IMR-90 (cell line): ENCODE measurements at regions not wholly inside any gene's neighbourhood (a gene's known extent, or its start where the extent isn't known, plus 50 kb on each side); places are given as distances from the start of the nearest gene placed in this dataset.

Experiments used
- ATAC-seq: fragments of 200-7000 bp; cut with Tn5 transposase; 2 replicates; pipeline ENCODE4 v1.9.1; 2020; ENCODE audit warnings: low read depth, mild to moderate bottlenecking, moderate library complexity
- BruUV-seq: library from RNA; stranded (reverse); fragments of 400-500 nt; replicated peaks from 2 replicates; lab custom pipeline; 2021; lab: Mats Ljungman, UMichigan
- CTCF ChIA-PET: fragments of 300-600 bp; formaldehyde crosslinking; extraction: SDS; loops from one replicate; lab custom pipeline; 2021; ENCODE audit warnings: antibody characterized with exemption; lab: Yijun Ruan, JAX
- POLR2A ChIA-PET: fragments of 300-600 bp; sonication (Branson Sonifier 250); formaldehyde crosslinking; loops from one replicate; lab custom pipeline; 2022; ENCODE audit warnings: antibody characterized with exemption; ENCODE audit not compliant: unreplicated experiment; lab: Charles Lee
- DNase-seq: peaks from one replicate; pipeline ENCODE4 v3.0.0; 2013
- H2AFZ ChIP-seq: replicated peaks from 2 replicates; pipeline ENCODE3; 2013; ENCODE audit warnings: low read length, mild to moderate bottlenecking; ENCODE audit not compliant: poor library complexity
- H2AK5ac ChIP-seq: 2 replicates; pipeline ENCODE4 v1.6.1; 2013; ENCODE audit warnings: low read depth, low read length, inconsistent platforms
- H2AK9ac ChIP-seq: replicated peaks from 2 replicates; pipeline ENCODE3; 2013; ENCODE audit warnings: mild to moderate bottlenecking, low read depth, low read length, moderate library complexity; ENCODE audit not compliant: poor library complexity
- H2BK120ac ChIP-seq: 2 replicates; pipeline ENCODE4 v1.6.1; 2013; ENCODE audit warnings: low read depth, low read length, inconsistent platforms
- H2BK15ac ChIP-seq: 3 replicates; pipeline ENCODE4 v1.6.1; 2013; ENCODE audit warnings: low read depth, low read length, inconsistent platforms
- H2BK20ac ChIP-seq: 2 replicates; pipeline ENCODE4 v1.6.1; 2013; ENCODE audit warnings: low read depth, mild to moderate bottlenecking, inconsistent platforms, low read length, moderate library complexity
- H2BK5ac ChIP-seq: 2 replicates; pipeline ENCODE4 v1.6.1; 2013; ENCODE audit warnings: mild to moderate bottlenecking, low read depth, low read length, inconsistent platforms; ENCODE audit not compliant: poor library complexity, severe bottlenecking
- H3K14ac ChIP-seq: replicated peaks from 2 replicates; pipeline ENCODE4 v1.6.1; 2013; ENCODE audit warnings: low read depth, low read length, inconsistent platforms
- H3K18ac ChIP-seq: 2 replicates; pipeline ENCODE4 v1.6.1; 2013; ENCODE audit warnings: low read depth, low read length, control low read depth
- H3K23ac ChIP-seq: 2 replicates; pipeline ENCODE4 v1.6.1; 2013; ENCODE audit warnings: low read depth, low read length, inconsistent platforms
- H3K27ac ChIP-seq: 2 replicates; pipeline ENCODE4 v1.5.1; 2013; ENCODE audit warnings: mild to moderate bottlenecking, control low read depth, low read length; ENCODE audit not compliant: insufficient read depth
- H3K27me3 ChIP-seq: 2 replicates; pipeline ENCODE4 v1.6.1; 2013; ENCODE audit warnings: low read length; ENCODE audit not compliant: control insufficient read depth, insufficient read depth
- H3K36me3 ChIP-seq: 2 replicates; pipeline ENCODE4 v1.6.1; 2013; ENCODE audit warnings: low read length, mixed read lengths; ENCODE audit not compliant: control insufficient read depth, insufficient read depth
- H3K4ac ChIP-seq: 2 replicates; pipeline ENCODE4 v1.6.1; 2013; ENCODE audit warnings: low read depth, low read length, inconsistent platforms
- H3K4me1 ChIP-seq: 2 replicates; pipeline ENCODE4 v1.6.1; 2013; ENCODE audit warnings: low read length, mixed read lengths; ENCODE audit not compliant: control insufficient read depth, insufficient read depth
- H3K4me2 ChIP-seq: 2 replicates; pipeline ENCODE4 v1.6.1; 2013; ENCODE audit warnings: low read depth, mild to moderate bottlenecking, control low read depth, low read length, moderate library complexity
- H3K4me3 ChIP-seq: 2 replicates; pipeline ENCODE4 v1.5.1; 2013; ENCODE audit warnings: low read depth, mild to moderate bottlenecking, control low read depth, low read length, moderate library complexity; ENCODE audit not compliant: insufficient read depth
- H3K56ac ChIP-seq: 2 replicates; pipeline ENCODE4 v1.6.1; 2013; ENCODE audit warnings: low read length, inconsistent platforms; ENCODE audit not compliant: insufficient read depth; ENCODE audit errors: extremely low read depth
- H3K79me1 ChIP-seq, 2 experiments: 2 replicates each; pipeline ENCODE4 v1.6.1; 2013; ENCODE audit warnings: low read length in 2 of 2, inconsistent platforms in 1 of 2, low read depth in 1 of 2
- H3K9ac ChIP-seq: 2 replicates; pipeline ENCODE4 v1.6.1; 2013; ENCODE audit warnings: low read depth, low read length, control low read depth
- H3K9me1 ChIP-seq: 2 replicates; pipeline ENCODE4 v1.6.1; 2013; ENCODE audit warnings: low read length, inconsistent platforms; ENCODE audit not compliant: insufficient read depth
- H3K9me3 ChIP-seq: 2 replicates; pipeline ENCODE4 v1.6.1; 2013; ENCODE audit warnings: low read length; ENCODE audit not compliant: control insufficient read depth, insufficient read depth
- H4K20me1 ChIP-seq: 2 replicates; pipeline ENCODE4 v1.6.1; 2013; ENCODE audit warnings: low read length, inconsistent platforms; ENCODE audit not compliant: insufficient read depth
- H4K5ac ChIP-seq: 2 replicates; pipeline ENCODE4 v1.6.1; 2013; ENCODE audit warnings: mild to moderate bottlenecking, low read depth, low read length, control low read depth
- H4K8ac ChIP-seq, 2 experiments: 2 replicates each; pipeline ENCODE4 v1.6.1; 2013; ENCODE audit warnings: low read depth in 2 of 2, low read length in 2 of 2, control low read depth in 1 of 2, inconsistent platforms in 1 of 2
- H4K91ac ChIP-seq: 2 replicates; pipeline ENCODE4 v1.6.1; 2013; ENCODE audit warnings: low read depth, low read length, inconsistent platforms; ENCODE audit not compliant: insufficient read depth
- BHLHE40 ChIP-seq: fragments of 150-350 bp; IDR thresholded peaks from 2 replicates; pipeline ENCODE4 v1.6.1; 2016; ENCODE audit warnings: mild to moderate bottlenecking, low read depth, low read length
- CEBPB ChIP-seq: IDR thresholded peaks from 2 replicates; pipeline ENCODE4 v1.6.1; 2012; ENCODE audit warnings: low read depth, low read length, improper control_type of control experiment
- CHD1 ChIP-seq: IDR thresholded peaks from 2 replicates; pipeline ENCODE4 v1.6.1; 2012; ENCODE audit warnings: low read depth, low read length, improper control_type of control experiment
- FOS ChIP-seq: fragments of 150-350 bp; IDR thresholded peaks from 2 replicates; pipeline ENCODE4 v1.6.1; 2016; ENCODE audit warnings: low read depth, low read length
- MAFK ChIP-seq: IDR thresholded peaks from 2 replicates; pipeline ENCODE4 v1.6.1; 2012; ENCODE audit warnings: low read depth, low read length, improper control_type of control experiment
- MAZ ChIP-seq: IDR thresholded peaks from 2 replicates; pipeline ENCODE4 v1.6.1; 2012; ENCODE audit warnings: low read depth, mild to moderate bottlenecking, low read length, improper control_type of control experiment, moderate library complexity, borderline replicate concordance
- NFE2L2 ChIP-seq: fragments of 150-350 bp; IDR thresholded peaks from 2 replicates; pipeline ENCODE4 v1.6.1; 2016; ENCODE audit warnings: low read depth, mild to moderate bottlenecking, low read length
- POLR2A ChIP-seq: IDR thresholded peaks from 2 replicates; pipeline ENCODE4 v1.6.1; 2012; ENCODE audit warnings: mild to moderate bottlenecking, low read depth, low read length
- RAD21 ChIP-seq: IDR thresholded peaks from 2 replicates; pipeline ENCODE4 v1.6.1; 2012; ENCODE audit warnings: low read length, improper control_type of control experiment
- RFX5 ChIP-seq: IDR thresholded peaks from 2 replicates; pipeline ENCODE4 v1.8.0; 2012; ENCODE audit warnings: low read depth, mild to moderate bottlenecking, low read length, moderate library complexity
- SMC3 ChIP-seq: fragments of 150-350 bp; IDR thresholded peaks from 2 replicates; pipeline ENCODE4 v1.6.1; 2016; ENCODE audit warnings: low read depth, mild to moderate bottlenecking, antibody characterized with exemption, low read length, moderate library complexity
- WGBS, 2 experiments: methylation state at CpG; one replicate each; pipeline versions ENCODE4 v1.1.5 to v1.1.7; 2013; ENCODE audit warnings: missing lambda C conversion rate in 2 of 2; ENCODE audit not compliant: insufficient read length in 1 of 2; ENCODE audit errors: extremely low coverage in 2 of 2; 5-methylcytosine and 5-hydroxymethylcytosine counted together
- dilution Hi-C: fragments of 300-500 bp; cut with HindIII; formaldehyde crosslinking; loops from one replicate; pipeline ENCODE4 v1.14.3; 2018; ENCODE audit warnings: low sequenced_read_pairs; ENCODE audit not compliant: unreplicated experiment
- in situ Hi-C: fragments of 300-500 bp; cut with MboI; formaldehyde crosslinking; loops from 3 replicates; pipeline ENCODE4 v1.14.3; 2019; ENCODE audit warnings: low sequenced_read_pairs, inconsistent platforms, mixed read lengths
- intact Hi-C: fragments of 100-400 bp; cut with micrococcal nuclease; formaldehyde crosslinking; loops from 2 replicates; pipeline ENCODE4 v1.10.0; 2022
- TF ChIP-seq, protein P1 (sequence below): conservative IDR thresholded peaks from 2 replicates; pipeline ENCODE4 v1.5.1; 2012; ENCODE audit warnings: mild to moderate bottlenecking, low read depth, low read length, improper control_type of control experiment

DNA sequence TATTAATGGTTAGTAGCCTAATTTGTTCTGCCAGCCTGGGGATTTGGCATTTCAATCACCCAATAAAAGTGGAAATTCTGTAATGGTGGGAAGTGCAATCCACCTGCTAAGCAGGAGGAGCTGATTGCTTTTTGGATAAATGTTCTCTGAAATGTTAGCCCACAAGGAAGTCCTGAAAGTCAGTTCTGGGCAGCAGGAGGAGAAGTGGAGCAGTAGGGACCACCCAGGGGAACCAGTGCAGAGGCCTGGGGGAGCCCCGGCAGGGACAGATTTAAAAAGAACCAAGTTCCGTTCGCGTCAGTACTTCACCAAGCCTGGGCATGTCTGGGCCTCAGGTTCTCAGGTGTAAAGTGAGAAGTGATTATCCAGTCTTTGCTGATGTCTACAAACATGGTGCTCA is 248.5 kb upstream of the RAB6C start:
- no peaks in the 10 kb centered on the region for H3K9me1 ChIP-seq

More for the DNA sequence above, 248.5 kb upstream of the RAB6C start:
- no CpG with 5 or more reads among the region's 4 CpGs for WGBS, 2 experiments
- Histone ChIP-seq H2BK120ac (no peak overlapping the region), H4K5ac (no peak overlapping the region), H3K36me3 (no peaks in the 10 kb centered on the region), H4K91ac (no peak overlapping the region), H2BK5ac (no peak overlapping the region), H4K20me1 (no peaks in the 10 kb centered on the region; the same call in 1 of the 2 replicates), H3K4me1 (no peaks in the 10 kb centered on the region), H2BK15ac (no peak overlapping the region), H3K23ac (no peak overlapping the region), H2AK5ac (no peak overlapping the region), H3K27ac (no peak overlapping the region), H3K18ac (no peak overlapping the region), H3K27me3 (no peaks in the 10 kb centered on the region), H3K79me1 (no peaks in the 10 kb centered on the region), H3K56ac (no peak overlapping the region), H2AFZ (no peak overlapping the region), H3K4me2 (no peak overlapping the region), H2BK20ac (no peak overlapping the region), H3K14ac (no peak overlapping the region), H2AK9ac (no peak overlapping the region), H3K4me3 (no peak overlapping the region), H3K9ac (no peak overlapping the region), H3K9me3 (peaks cover 15% of the 10 kb centered on the region), H3K4ac (no peak overlapping the region), H4K8ac (no peak overlapping the region)
- in situ Hi-C loops: no loop called here
- POLR2A ChIA-PET: no interaction called here
- intact Hi-C loops: no loop called here
- DNase-seq: no peak
- TF ChIP-seq FOS (no peak), RAD21 (no peak), BHLHE40 (no peak), CEBPB (no peak), POLR2A (no peak), MAZ (no peak), SMC3 (no peak), RFX5 (no peak), NFE2L2 (no peak), CHD1 (no peak), MAFK (no peak)
- TF ChIP-seq, protein P1, sequence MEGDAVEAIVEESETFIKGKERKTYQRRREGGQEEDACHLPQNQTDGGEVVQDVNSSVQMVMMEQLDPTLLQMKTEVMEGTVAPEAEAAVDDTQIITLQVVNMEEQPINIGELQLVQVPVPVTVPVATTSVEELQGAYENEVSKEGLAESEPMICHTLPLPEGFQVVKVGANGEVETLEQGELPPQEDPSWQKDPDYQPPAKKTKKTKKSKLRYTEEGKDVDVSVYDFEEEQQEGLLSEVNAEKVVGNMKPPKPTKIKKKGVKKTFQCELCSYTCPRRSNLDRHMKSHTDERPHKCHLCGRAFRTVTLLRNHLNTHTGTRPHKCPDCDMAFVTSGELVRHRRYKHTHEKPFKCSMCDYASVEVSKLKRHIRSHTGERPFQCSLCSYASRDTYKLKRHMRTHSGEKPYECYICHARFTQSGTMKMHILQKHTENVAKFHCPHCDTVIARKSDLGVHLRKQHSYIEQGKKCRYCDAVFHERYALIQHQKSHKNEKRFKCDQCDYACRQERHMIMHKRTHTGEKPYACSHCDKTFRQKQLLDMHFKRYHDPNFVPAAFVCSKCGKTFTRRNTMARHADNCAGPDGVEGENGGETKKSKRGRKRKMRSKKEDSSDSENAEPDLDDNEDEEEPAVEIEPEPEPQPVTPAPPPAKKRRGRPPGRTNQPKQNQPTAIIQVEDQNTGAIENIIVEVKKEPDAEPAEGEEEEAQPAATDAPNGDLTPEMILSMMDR: no peak
- ATAC-seq: no peak
- dilution Hi-C loops: no loop called here
- CTCF ChIA-PET: no interaction called here
- BruUV-seq: no TSS peak
